Psoas muscle (tissue), 7 donors: ENCODE measurements at regions not wholly inside any gene's neighbourhood (a gene's known extent, or its start where the extent isn't known, plus 50 kb on each side); places are given as distances from the start of the nearest gene placed in this dataset.

Source experiments
- ATAC-seq, 4 donors: fragments of 200-7000 bp; cut with Tn5 transposase; one replicate each; pipeline ENCODE4 v1.9.1; 2020; ENCODE audit warnings: moderate library complexity in 3 of 4, mild to moderate bottlenecking in 2 of 4
- DNase-seq, 2 donors: peaks; one replicate each; pipeline ENCODE4 v3.0.0-alpha.2; 2020
- H3K27ac ChIP-seq: fragments of 200-600 bp; one replicate; pipeline ENCODE4 v1.8.0; 2022
- H3K27me3 ChIP-seq, 3 donors: fragments of 200-600 bp in 1 of 3; one replicate each; pipeline versions ENCODE4 v1.6.1 to v1.8.0; 2013 to 2022; ENCODE audit warnings: low read length in 2 of 3, mild to moderate bottlenecking in 2 of 3, moderate library complexity in 1 of 3; ENCODE audit not compliant: insufficient read depth in 3 of 3
- H3K36me3 ChIP-seq, 2 donors: fragments of 200-600 bp in 1 of 2; one replicate each; pipeline versions ENCODE4 v1.6.1 to v1.8.0; 2013 to 2022; ENCODE audit warnings: low read depth in 1 of 2, mild to moderate bottlenecking in 1 of 2, moderate library complexity in 1 of 2; ENCODE audit not compliant: insufficient read depth in 1 of 2
- H3K4me1 ChIP-seq: fragments of 200-600 bp; one replicate; pipeline ENCODE4 v1.8.0; 2022
- H3K4me3 ChIP-seq: fragments of 200-600 bp; one replicate; pipeline ENCODE4 v1.8.0; 2022; ENCODE audit warnings: mild to moderate bottlenecking
- H3K9me3 ChIP-seq: fragments of 200-600 bp; one replicate; pipeline ENCODE4 v1.8.0; 2022
- CTCF ChIP-seq: fragments of 200-600 bp; IDR thresholded peaks from one replicate; pipeline ENCODE4 v1.8.0; 2022; ENCODE audit warnings: antibody characterized with exemption
- WGBS, 3 donors: extraction: QIAGEN DNeasy Blood & Tissue Kit; methylation state at CpG; one replicate each; pipeline versions ENCODE4 v1.1.6 to v1.1.7; 2013; 5-methylcytosine and 5-hydroxymethylcytosine counted together
- intact Hi-C, 2 donors: fragments of 100-400 bp; cut with DNase I; formaldehyde crosslinking; loops; one replicate each; pipeline versions ENCODE4 v1.11.0 to v1.14.2; 2022
- donor health status: healthy with polysubstance abuse.
- donor health status: DM: no; HTN: no; CAD: no; lungs with moderate emphysema.
- donor health status: Bipolar disorder and iron deficiency.
- donor health status: healthy.
- donor health status: DM: yes; HTN: yes; CAD: no.
- donor health status: DM: no; HTN: no; CAD: no.
- donor health status: DM: yes; HTN: yes; CAD: no.

GRCh38 chr7:46463170-46463569, 542.1 kb upstream of the IGFBP3 start:
- peaks cover 37% of the 10 kb centered on the region for H3K9me3 ChIP-seq
- ATAC-seq, result no peak

GRCh38 chr7:46461334-46461777, 540.3 kb upstream of the IGFBP3 start:
- H3K36me3 ChIP-seq, result no peaks in the 10 kb centered on the region
- intact Hi-C loops, result no loop called here
- no peak for DNase-seq
- no peaks in the 10 kb centered on the region for H3K4me1 ChIP-seq
- no peak for TF ChIP-seq CTCF
- no peak overlapping the region for H3K27ac ChIP-seq
- no peak for ATAC-seq
- WGBS, 3 donors, result 77 to 86% (median 83%) methylated on average over 3 of the region's 3 CpGs
- H3K4me3 ChIP-seq, result no peak overlapping the region
- no peaks in the 10 kb centered on the region for H3K27me3 ChIP-seq
- H3K9me3 ChIP-seq, result peaks cover 20% of the 10 kb centered on the region

More at GRCh38 chr7:46463170-46463569, 542.1 kb upstream of the IGFBP3 start:
- no peaks in the 10 kb centered on the region for H3K4me1 ChIP-seq
- H3K27ac ChIP-seq, result no peak overlapping the region
- no peaks in the 10 kb centered on the region for H3K36me3 ChIP-seq
- no peak for TF ChIP-seq CTCF
- intact Hi-C loops, result no loop called here
- no peak for DNase-seq
- no peak overlapping the region for H3K4me3 ChIP-seq
- no peaks in the 10 kb centered on the region for H3K27me3 ChIP-seq

GRCh38 chr7:46459942-46460341, 538.9 kb upstream of the IGFBP3 start:
- no peaks in the 10 kb centered on the region for H3K27me3 ChIP-seq
- no peaks in the 10 kb centered on the region for H3K36me3 ChIP-seq
- 93 to 100% (median 93%) methylated on average over 1 of the region's 1 CpG for WGBS, 3 donors
- no peak for TF ChIP-seq CTCF
- DNase-seq, result no peak
- H3K4me3 ChIP-seq, result no peak overlapping the region
- ATAC-seq, result no peak
- no peak overlapping the region for H3K27ac ChIP-seq
- intact Hi-C loops, result no loop called here
- no peaks in the 10 kb centered on the region for H3K4me1 ChIP-seq
- H3K9me3 ChIP-seq, result peaks cover 10% of the 10 kb centered on the region

- intact Hi-C loops, result no loop called here
- 11 to 24% (median 22%) methylated on average over 2 of the region's 2 CpGs for WGBS, 3 donors
- Histone ChIP-seq H3K27ac (no peak overlapping the region), H3K4me3 (no peak overlapping the region), H3K27me3 (no peaks in the 10 kb centered on the region), H3K9me3 (no peaks in the 10 kb centered on the region), H3K4me1 (no peaks in the 10 kb centered on the region), H3K36me3 (no peaks in the 10 kb centered on the region)
- ATAC-seq, result no peak
- no peak for DNase-seq
- TF ChIP-seq CTCF, result no peak
These were observed 533.7 kb upstream of the IGFBP3 start for GRCh38 chr7:46454816-46455215.

GRCh38 chr7:46452561-46453135, 531.6 kb upstream of the IGFBP3 start:
- Histone ChIP-seq H3K9me3 (no peaks in the 10 kb centered on the region), H3K4me1 (no peaks in the 10 kb centered on the region), H3K27ac (no peak overlapping the region), H3K4me3 (no peak overlapping the region), H3K36me3 (no peaks in the 10 kb centered on the region), H3K27me3 (no peaks in the 10 kb centered on the region)
- TF ChIP-seq CTCF, result no peak
- intact Hi-C loops, result no loop called here
- WGBS, 3 donors, result 30 to 61% (median 31%) methylated on average over 1 of the region's 1 CpG
- no peak for DNase-seq
- ATAC-seq, result no peak
